Hippocampal formation (tissue), 2 donors: ENCODE measurements at regions not wholly inside any gene's neighbourhood (a gene's known extent, or its start where the extent isn't known, plus 50 kb on each side); places are given as distances from the start of the nearest gene placed in this dataset.
"Not testable (repeated sequence)": the region's sequence is repeated elsewhere in the genome, so short reads cannot be mapped to it uniquely, and the experiment has no call there.

Experiments
- DNase-seq, 2 donors: peaks; one replicate each; lab custom pipeline; 2025; lab: John Stamatoyannopoulos, UW

GRCh38 chr9:124084087-124084486, 72.5 kb downstream of the LHX2 start:
- no peak for DNase-seq

GRCh38 chr9:124087226-124087625, 75.7 kb downstream of the LHX2 start:
- DNase-seq = no peak

- DNase-seq = no peak
These were observed 76.9 kb downstream of the LHX2 start for GRCh38 chr9:124088476-124088837.

- not testable (repeated sequence) for DNase-seq
These were observed 78.3 kb downstream of the LHX2 start for GRCh38 chr9:124089631-124090488.

GRCh38 chr9:124098141-124098905, 86.8 kb downstream of the LHX2 start:
- no peak for DNase-seq

GRCh38 chr9:124099860-124100259, 88.3 kb downstream of the LHX2 start:
- no peak for DNase-seq

- no peak for DNase-seq
These were observed 89.8 kb downstream of the LHX2 start for GRCh38 chr9:124101215-124101968.

GRCh38 chr9:124101969-124102345, 90.4 kb downstream of the LHX2 start:
- no peak for DNase-seq

GRCh38 chr9:124102363-124102762, 90.8 kb downstream of the LHX2 start:
- no peak for DNase-seq

GRCh38 chr9:124105266-124105665, 93.7 kb downstream of the LHX2 start:
- no peak for DNase-seq

- DNase-seq = no peak
These were observed 96.6 kb downstream of the LHX2 start for GRCh38 chr9:124108216-124108615.

GRCh38 chr9:124110307-124110915, 98.8 kb downstream of the LHX2 start:
- peak in 1 of 2 donors; percentile 3 for DNase-seq

GRCh38 chr9:124116683-124117363, 105.3 kb downstream of the LHX2 start:
- DNase-seq = no peak

GRCh38 chr9:124118894-124119293, 107.3 kb downstream of the LHX2 start:
- no peak for DNase-seq

- no peak for DNase-seq
These were observed 108.7 kb downstream of the LHX2 start for GRCh38 chr9:124120272-124120671.

GRCh38 chr9:124121725-124122124, 110.2 kb downstream of the LHX2 start:
- no peak for DNase-seq

- DNase-seq = no peak
These were observed 110.8 kb downstream of the LHX2 start for GRCh38 chr9:124122321-124122720.

GRCh38 chr9:124122813-124123462, 111.4 kb downstream of the LHX2 start:
- no peak for DNase-seq

GRCh38 chr9:124123621-124124020, 112.1 kb downstream of the LHX2 start:
- not testable (repeated sequence) for DNase-seq

GRCh38 chr9:124124729-124125650, 113.4 kb downstream of the LHX2 start:
- DNase-seq = no peak
